ENCODE measurements at regions not wholly inside any gene's neighbourhood (a gene's known extent, or its start where the extent isn't known, plus 50 kb on each side); places are given as distances from the start of the nearest gene placed in this dataset.
A peak's percentile ranks its signal among the peaks of the same experiment; 100 is the strongest.

DNA sequence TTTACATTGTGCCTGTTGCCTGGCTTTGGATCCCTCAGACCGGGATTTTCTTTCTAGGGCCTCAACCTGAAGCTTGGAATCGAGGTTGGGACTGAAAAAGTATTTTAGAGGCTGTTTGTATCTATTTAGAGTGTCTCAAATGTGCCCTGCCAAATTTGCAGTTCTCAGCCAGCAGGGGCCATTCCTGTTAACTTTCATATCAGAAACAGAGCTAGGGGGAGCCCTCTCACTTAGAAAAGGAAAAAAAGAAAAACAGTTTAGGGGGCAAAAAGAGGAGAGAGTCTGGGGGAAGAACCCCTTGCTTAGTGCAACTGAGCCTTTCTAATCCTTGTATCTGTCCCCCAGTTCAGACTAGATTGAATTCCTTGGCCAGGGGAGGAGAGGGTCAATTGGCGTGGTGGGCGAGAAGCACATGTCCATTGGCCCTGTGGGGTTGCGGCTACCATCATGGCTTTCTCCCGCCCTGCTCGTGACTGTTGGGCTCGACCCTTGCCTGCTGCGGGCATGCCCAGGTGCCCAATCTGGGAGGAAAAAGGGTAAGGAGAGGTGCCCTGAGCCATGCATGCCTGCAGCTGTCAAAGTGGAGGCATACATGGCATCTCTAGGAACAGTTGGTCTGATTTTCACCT is 101.6 kb downstream of the CFAP44 start:
- TF ChIP-seq POLR2AphosphoS5 (IDR thresholded peaks at IDR 0.05; ENCODE audit: low read length): no peak
- TF ChIP-seq EP300 (IDR thresholded peaks at IDR 0.05; ENCODE audit: borderline replicate concordance in 1 of 2, control insufficient read depth in 1 of 2, low read depth in 2 of 2, low read length in 2 of 2): no peak
- TF ChIP-seq NFYB (IDR thresholded peaks at IDR 0.05; ENCODE audit: insufficient read depth, low read depth, low read length): no peak
- no peak for TF ChIP-seq NRF1 (conservative IDR thresholded peaks at IDR 0.05; ENCODE audit: low read depth, low read length)
- no peak for TF ChIP-seq CEBPB (IDR thresholded peaks at IDR 0.05; ENCODE audit: borderline replicate concordance in 1 of 2, low read depth in 2 of 2, low read length in 2 of 2)
- TF ChIP-seq, protein P1, sequence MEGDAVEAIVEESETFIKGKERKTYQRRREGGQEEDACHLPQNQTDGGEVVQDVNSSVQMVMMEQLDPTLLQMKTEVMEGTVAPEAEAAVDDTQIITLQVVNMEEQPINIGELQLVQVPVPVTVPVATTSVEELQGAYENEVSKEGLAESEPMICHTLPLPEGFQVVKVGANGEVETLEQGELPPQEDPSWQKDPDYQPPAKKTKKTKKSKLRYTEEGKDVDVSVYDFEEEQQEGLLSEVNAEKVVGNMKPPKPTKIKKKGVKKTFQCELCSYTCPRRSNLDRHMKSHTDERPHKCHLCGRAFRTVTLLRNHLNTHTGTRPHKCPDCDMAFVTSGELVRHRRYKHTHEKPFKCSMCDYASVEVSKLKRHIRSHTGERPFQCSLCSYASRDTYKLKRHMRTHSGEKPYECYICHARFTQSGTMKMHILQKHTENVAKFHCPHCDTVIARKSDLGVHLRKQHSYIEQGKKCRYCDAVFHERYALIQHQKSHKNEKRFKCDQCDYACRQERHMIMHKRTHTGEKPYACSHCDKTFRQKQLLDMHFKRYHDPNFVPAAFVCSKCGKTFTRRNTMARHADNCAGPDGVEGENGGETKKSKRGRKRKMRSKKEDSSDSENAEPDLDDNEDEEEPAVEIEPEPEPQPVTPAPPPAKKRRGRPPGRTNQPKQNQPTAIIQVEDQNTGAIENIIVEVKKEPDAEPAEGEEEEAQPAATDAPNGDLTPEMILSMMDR (IDR thresholded peaks at IDR 0.05 in 2 of 3, conservative IDR thresholded peaks at IDR 0.05 in 1 of 3; ENCODE audit: control insufficient read depth in 2 of 3, extremely low read depth in 1 of 3, insufficient read depth in 1 of 3, low read depth in 3 of 3, low read length in 3 of 3): peak in 2 of 3 experiments; percentile 4 to 6; a peak in 1 of 6 replicates
- TF ChIP-seq, protein P2, sequence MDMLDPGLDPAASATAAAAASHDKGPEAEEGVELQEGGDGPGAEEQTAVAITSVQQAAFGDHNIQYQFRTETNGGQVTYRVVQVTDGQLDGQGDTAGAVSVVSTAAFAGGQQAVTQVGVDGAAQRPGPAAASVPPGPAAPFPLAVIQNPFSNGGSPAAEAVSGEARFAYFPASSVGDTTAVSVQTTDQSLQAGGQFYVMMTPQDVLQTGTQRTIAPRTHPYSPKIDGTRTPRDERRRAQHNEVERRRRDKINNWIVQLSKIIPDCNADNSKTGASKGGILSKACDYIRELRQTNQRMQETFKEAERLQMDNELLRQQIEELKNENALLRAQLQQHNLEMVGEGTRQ (IDR thresholded peaks at IDR 0.05; ENCODE audit: borderline replicate concordance, low read depth, low read length): no peak
- TF ChIP-seq EZH2 (IDR thresholded peaks at IDR 0.05; ENCODE audit: borderline replicate concordance, control insufficient read depth, low read depth, low read length): no peak
- no peak for TF ChIP-seq RAD51 (IDR thresholded peaks at IDR 0.05)
- TF ChIP-seq SIN3A (IDR thresholded peaks at IDR 0.05; ENCODE audit: low read depth, low read length): no peak
- TF ChIP-seq, protein P3, sequence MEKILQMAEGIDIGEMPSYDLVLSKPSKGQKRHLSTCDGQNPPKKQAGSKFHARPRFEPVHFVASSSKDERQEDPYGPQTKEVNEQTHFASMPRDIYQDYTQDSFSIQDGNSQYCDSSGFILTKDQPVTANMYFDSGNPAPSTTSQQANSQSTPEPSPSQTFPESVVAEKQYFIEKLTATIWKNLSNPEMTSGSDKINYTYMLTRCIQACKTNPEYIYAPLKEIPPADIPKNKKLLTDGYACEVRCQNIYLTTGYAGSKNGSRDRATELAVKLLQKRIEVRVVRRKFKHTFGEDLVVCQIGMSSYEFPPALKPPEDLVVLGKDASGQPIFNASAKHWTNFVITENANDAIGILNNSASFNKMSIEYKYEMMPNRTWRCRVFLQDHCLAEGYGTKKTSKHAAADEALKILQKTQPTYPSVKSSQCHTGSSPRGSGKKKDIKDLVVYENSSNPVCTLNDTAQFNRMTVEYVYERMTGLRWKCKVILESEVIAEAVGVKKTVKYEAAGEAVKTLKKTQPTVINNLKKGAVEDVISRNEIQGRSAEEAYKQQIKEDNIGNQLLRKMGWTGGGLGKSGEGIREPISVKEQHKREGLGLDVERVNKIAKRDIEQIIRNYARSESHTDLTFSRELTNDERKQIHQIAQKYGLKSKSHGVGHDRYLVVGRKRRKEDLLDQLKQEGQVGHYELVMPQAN (conservative IDR thresholded peaks at IDR 0.05): no peak

Data from GM12878 (cell line).